Activated T-cell treated with anti-CD3 and anti-CD28 coated beads, Interleukin-2, amount 50 U/mL, for 72 hours (primary cell): ENCODE measurements at regions not wholly inside any gene's neighbourhood (a gene's known extent, or its start where the extent isn't known, plus 50 kb on each side); places are given as distances from the start of the nearest gene placed in this dataset.

Experiments used
- ATAC-seq, 2 donors: fragments of 150-1000 bp; cut with Tn5 transposase; replicated peaks in 1 of 2; 2 replicates each; pipeline ENCODE4 v1.10.0; 2021; ENCODE audit warnings: moderate library complexity in 2 of 2, mild to moderate bottlenecking in 1 of 2
- DNase-seq, 2 donors: peaks; one replicate each; pipeline ENCODE4 v3.0.0; 2021 to 2022; ENCODE audit warnings: mixed read lengths in 1 of 2
- H3K27ac Mint-ChIP-seq: one replicate; pipeline ENCODE4 v1.8.0; 2022; ENCODE audit warnings: mild to moderate bottlenecking, moderate library complexity, mixed read lengths
- H3K27me3 Mint-ChIP-seq: one replicate; pipeline ENCODE4 v1.8.0; 2022; ENCODE audit warnings: low read depth, mixed read lengths
- H3K36me3 Mint-ChIP-seq, 2 donors: one replicate each; pipeline ENCODE4 v1.8.0; 2022; ENCODE audit warnings: mixed read lengths in 2 of 2, mild to moderate bottlenecking in 1 of 2; ENCODE audit not compliant: insufficient read depth in 2 of 2
- H3K4me1 Mint-ChIP-seq: one replicate; pipeline ENCODE4 v1.8.0; 2022; ENCODE audit warnings: low read depth, mixed read lengths
- H3K4me3 Mint-ChIP-seq, 2 donors: one replicate each; pipeline ENCODE4 v1.8.0; 2022; ENCODE audit warnings: mild to moderate bottlenecking in 2 of 2, mixed read lengths in 2 of 2, moderate library complexity in 2 of 2
- H3K9me3 Mint-ChIP-seq, 2 donors: one replicate each; pipeline ENCODE4 v1.8.0; 2022; ENCODE audit warnings: mixed read lengths in 2 of 2

DNA sequence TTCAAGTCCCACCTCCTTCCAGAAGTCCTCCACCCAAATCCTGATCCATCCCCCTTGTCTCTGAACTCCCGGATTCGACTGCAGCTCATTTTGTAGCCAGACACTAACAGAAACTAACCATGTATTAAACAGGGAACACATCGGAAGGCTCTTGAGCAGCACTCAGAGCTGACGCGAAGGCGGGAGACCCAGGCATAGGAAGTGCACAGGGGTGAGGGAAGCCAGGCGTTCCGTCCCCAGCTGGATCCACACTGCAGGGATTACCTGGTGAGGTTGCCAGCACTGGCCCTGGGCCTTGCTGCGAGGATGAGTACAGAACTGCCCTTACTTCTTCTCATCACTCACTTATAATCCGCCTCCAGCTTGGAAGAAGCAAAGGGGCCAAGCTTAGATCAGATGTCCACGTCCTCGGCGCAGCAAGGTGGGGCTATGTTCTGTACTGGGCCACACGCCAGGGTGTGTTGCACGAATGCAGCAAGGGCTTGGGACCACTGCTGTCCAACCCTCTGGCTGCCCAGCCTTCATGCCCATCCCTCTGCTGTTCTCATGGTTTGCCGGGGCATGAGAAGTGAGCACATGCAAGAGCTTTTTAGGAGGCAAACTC lies 124.2 kb upstream of the SMAD3 start:
- DNase-seq = no peak
- Mint-ChIP-seq H3K36me3 (peaks cover 0 to 2% of the 10 kb centered on the region in 2 donors), H3K4me3 (no peak overlapping the region), H3K4me1 (peaks cover 26% of the 10 kb centered on the region), H3K27me3 (peaks cover 20% of the 10 kb centered on the region), H3K9me3 (no peaks in the 10 kb centered on the region), H3K27ac (no peak overlapping the region)
- ATAC-seq = no peak

DNA sequence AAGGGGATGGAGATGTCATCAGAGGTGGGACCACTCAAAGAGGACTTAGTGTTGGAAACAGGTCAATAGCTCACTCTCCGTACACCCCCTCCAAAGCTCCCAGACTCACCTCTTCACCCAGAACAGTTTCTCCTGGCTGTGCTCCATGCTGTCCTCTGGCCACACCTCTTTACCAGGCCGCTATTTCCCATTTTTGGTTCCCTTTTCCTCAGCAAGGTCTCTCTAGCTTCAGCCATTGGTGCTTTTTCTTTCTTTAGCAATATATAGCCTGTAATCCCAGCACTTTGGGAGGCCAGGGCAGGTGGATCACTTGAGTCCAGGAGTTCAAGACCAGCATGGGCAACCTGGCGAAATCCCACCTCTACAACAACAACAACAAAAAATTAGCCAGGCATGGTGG lies 123.6 kb upstream of the SMAD3 start:
- H3K36me3 Mint-ChIP-seq = peaks cover 0 to 2% of the 10 kb centered on the region in 2 donors
- no peak overlapping the region for H3K4me3 Mint-ChIP-seq
- H3K9me3 Mint-ChIP-seq = no peaks in the 10 kb centered on the region
- H3K4me1 Mint-ChIP-seq = peaks cover 29% of the 10 kb centered on the region
- no peak overlapping the region for H3K27ac Mint-ChIP-seq
- DNase-seq (no peak), ATAC-seq (no peak)
- H3K27me3 Mint-ChIP-seq = peaks cover 16% of the 10 kb centered on the region

DNA sequence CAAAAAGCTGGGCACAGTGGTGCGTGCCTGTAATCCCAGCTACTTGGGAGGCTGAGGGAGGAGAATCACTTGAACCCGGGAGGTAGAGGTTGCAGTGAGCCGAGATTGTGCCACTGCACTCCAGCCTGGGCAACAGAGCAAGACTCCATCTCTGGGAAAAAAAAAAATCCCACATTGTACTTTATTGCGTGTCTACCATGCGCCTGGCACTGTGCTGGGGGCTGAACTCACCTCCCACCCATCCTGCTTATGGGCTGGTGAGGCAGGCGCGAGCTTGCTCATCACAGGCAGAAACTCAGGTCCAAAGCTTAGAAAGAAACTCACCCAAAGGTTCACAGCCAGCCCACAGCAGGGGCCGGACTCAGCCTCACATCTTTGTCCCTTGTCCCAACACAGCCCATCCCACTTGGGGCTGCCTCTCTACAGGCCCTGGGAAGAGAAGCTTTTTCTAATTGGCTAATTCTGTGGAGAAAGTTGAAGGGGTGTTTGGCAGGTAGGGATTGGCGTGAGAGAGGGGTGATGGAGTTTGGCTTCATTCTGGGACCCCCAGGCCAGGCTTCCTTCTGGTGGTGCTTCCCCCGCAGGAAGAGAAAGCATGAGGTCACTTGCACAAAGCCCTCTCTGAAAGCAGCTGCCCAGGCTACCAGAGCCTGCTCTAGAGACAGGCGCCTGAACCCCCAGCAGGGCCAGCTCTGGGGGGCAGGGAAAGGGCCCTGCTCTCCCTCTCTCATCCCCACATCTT lies 122.6 kb upstream of the SMAD3 start:
- Mint-ChIP-seq H3K9me3 (no peaks in the 10 kb centered on the region), H3K27ac (no peak overlapping the region), H3K27me3 (peaks cover 13% of the 10 kb centered on the region), H3K4me1 (peaks cover 40% of the 10 kb centered on the region), H3K4me3 (no peak overlapping the region), H3K36me3 (peaks cover 0 to 2% of the 10 kb centered on the region in 2 donors)
- ATAC-seq (no peak), DNase-seq (no peak)

DNA sequence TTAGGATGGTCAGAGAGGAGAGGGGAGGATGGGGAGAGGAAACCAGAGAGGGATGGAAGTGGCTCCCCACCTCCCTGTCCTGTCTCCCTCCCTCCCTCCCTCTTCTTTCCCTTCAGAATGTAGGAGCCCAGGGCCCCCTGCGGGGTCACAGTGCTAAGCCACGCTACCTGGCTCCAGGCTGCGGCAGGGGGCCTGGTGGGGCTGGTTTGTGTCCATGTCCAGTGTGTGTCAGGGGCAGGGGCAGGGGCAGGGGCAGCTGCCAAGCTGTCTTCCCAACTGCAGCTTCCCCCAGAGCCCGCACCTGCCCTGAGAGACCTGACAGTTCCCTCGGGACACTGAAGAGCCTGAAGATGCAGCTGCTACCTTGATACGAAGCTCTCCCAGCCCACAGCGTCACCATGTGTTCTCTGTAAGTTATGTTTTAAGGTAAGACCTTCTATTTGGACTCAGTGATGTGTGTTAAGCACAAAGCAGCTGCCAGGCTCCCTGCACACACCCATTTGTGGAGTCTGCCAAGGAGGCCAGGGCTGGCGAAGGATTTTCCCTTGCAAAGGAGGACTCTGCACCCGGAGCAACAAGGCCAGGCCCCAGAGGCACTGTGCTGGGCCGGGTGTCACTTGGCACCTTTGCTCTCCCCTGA lies 121.8 kb upstream of the SMAD3 start:
- DNase-seq = no peak
- ATAC-seq = no peak
- Mint-ChIP-seq H3K27ac (no peak overlapping the region), H3K36me3 (no peaks in the 10 kb centered on the region), H3K4me1 (peaks cover 46% of the 10 kb centered on the region), H3K27me3 (peaks cover 13% of the 10 kb centered on the region), H3K4me3 (no peak overlapping the region), H3K9me3 (no peaks in the 10 kb centered on the region)

DNA sequence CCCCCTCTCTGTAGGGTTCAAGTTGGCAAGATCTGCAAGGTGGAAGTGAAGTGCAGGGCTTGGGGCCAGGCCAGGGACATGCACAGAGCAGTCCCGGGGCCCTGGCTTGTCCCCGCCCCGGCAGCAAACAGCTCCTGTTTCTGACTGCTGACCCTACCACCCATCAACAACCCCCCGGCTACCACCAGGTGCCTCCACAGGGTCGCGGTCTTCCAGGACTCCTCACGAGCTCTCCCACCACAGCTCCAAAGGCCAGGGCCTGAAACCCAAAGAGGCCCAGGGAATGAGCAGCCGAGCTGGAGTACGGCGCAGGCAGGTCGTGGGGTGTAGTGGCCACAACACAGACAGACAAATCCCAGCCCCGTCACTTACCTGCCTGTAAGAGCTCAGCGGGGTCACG lies 121.3 kb upstream of the SMAD3 start:
- Mint-ChIP-seq H3K27ac (no peak overlapping the region), H3K9me3 (no peaks in the 10 kb centered on the region), H3K27me3 (peaks cover 13% of the 10 kb centered on the region), H3K4me3 (no peak overlapping the region), H3K4me1 (peaks cover 47% of the 10 kb centered on the region), H3K36me3 (no peaks in the 10 kb centered on the region)
- no peak for DNase-seq
- no peak for ATAC-seq

DNA sequence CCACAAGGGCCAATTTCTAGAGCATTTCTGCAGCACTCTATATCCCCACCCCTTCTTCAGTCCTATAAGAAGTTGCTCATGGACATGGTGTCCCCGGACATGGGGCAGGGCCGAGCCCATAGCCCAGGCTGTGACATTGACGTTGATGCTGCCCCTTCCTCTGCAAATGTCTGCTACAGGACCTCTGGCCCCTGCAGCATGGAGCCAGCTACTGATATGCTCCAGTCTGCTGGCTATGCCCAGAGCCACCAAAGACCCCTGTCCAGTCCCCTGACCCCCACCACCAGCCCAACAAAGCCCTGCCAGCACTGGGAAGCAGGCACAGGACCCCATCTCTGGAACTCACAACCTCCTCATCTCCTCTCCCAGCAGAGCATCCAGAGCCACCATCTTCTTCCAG lies 120.1 kb upstream of the SMAD3 start:
- H3K27me3 Mint-ChIP-seq = peaks cover 15% of the 10 kb centered on the region
- no peak for ATAC-seq
- no peaks in the 10 kb centered on the region for H3K9me3 Mint-ChIP-seq
- H3K27ac Mint-ChIP-seq = no peak overlapping the region
- no peak for DNase-seq
- H3K4me1 Mint-ChIP-seq = peaks cover 38% of the 10 kb centered on the region
- H3K36me3 Mint-ChIP-seq = no peaks in the 10 kb centered on the region
- no peak overlapping the region for H3K4me3 Mint-ChIP-seq

DNA sequence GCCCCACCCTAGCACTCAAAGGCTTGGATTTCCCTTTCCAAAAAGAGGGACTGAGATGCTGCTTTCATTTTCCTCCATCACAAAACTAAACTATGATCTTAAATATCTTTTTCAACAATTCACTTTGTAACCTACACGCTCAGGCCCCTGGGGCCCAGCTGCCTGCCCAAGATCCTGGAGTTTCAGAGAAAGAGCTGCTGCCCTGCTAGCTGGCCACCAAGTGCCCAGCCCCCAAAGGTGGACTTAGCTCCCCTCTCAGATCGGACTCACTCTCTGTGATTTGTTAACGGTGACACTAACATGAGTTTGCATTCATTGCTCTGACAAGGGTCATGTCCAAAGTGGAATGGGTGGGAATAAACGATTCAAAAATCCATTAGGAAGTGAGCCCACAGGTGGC lies 119.6 kb upstream of the SMAD3 start:
- ATAC-seq = no peak
- H3K27ac Mint-ChIP-seq = no peak overlapping the region
- peaks cover 15% of the 10 kb centered on the region for H3K27me3 Mint-ChIP-seq
- H3K4me3 Mint-ChIP-seq = no peak overlapping the region
- peaks cover 33% of the 10 kb centered on the region for H3K4me1 Mint-ChIP-seq
- DNase-seq = no peak
- H3K9me3 Mint-ChIP-seq = no peaks in the 10 kb centered on the region
- no peaks in the 10 kb centered on the region for H3K36me3 Mint-ChIP-seq

DNA sequence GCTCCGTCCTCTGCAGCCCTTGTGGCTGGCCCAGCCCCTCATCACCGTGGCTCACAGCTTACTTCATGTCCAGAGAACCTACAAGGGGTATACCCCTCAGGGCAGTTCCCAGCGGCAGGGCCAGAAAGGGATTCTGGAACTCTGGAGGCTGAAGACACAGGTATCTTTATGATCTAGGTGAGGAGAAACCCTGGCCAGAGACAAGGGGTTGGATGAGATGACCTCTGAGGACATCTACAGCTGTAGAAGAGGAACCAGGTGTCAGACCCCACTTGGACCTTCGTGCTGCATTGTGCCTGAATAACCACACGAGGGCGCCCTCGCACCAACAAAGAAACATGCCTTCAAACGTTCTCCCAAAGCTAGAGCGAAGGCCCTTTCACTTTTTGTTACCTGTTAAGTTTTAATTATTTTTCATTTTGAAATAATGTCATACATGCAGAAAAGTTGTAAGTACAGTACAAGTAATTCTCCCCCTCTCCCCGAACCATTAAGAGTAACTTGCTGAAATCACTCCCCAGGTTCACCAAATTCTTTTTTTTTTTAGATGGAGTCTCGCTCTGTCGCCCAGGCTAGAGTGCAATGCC lies 118.7 kb upstream of the SMAD3 start:
- H3K27ac Mint-ChIP-seq = no peak overlapping the region
- H3K4me1 Mint-ChIP-seq = peaks cover 26% of the 10 kb centered on the region
- no peak overlapping the region for H3K4me3 Mint-ChIP-seq
- peak; percentile 66 to 77 for DNase-seq
- H3K9me3 Mint-ChIP-seq = no peaks in the 10 kb centered on the region
- ATAC-seq = peak; percentile 56 to 66
- H3K36me3 Mint-ChIP-seq = no peaks in the 10 kb centered on the region
- peaks cover 12% of the 10 kb centered on the region for H3K27me3 Mint-ChIP-seq

DNA sequence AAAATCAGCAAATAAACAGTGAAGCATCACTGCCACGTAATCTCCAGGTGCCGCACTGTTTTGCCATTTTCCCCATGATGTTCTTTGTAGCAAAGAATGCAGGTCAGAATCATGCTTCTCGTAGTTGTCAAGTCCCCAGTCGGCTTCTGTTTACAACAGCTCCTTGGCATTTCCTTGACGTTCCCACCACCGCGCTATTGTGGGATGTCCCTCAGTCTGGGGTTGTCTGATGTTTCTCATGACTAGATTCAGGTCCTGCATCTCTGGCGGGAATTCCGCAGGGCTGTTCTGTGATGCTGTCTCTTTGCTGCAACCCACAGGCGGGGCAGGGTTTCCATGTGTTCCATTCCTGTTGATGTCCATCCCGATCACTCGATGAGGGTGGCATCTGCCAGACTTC lies 117.9 kb upstream of the SMAD3 start:
- Mint-ChIP-seq H3K27me3 (peaks cover 12% of the 10 kb centered on the region), H3K27ac (no peak overlapping the region), H3K36me3 (no peaks in the 10 kb centered on the region), H3K9me3 (no peaks in the 10 kb centered on the region), H3K4me3 (no peak overlapping the region), H3K4me1 (peaks cover 26% of the 10 kb centered on the region)
- DNase-seq (no peak), ATAC-seq (no peak)

DNA sequence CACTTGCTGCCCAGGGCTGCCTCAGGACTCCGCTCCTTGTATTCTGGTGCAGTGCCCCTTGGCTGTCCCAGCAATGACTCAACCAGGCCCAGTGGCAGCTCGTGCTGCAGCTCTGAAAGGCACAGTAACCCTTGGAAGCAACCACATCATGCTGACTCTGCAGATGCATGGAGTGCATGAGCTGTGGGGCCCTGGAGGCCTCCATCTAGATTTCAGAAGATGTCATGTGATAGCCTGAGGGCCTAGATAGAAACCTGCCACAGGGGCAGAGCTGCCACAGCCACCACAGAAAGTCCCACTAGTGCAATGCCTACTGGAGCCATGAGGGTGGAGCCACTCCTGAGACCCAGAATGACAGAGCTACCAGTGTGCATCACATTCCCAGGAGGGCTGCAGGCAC lies 117.1 kb upstream of the SMAD3 start:
- Mint-ChIP-seq H3K4me3 (no peak overlapping the region), H3K27ac (no peak overlapping the region), H3K36me3 (no peaks in the 10 kb centered on the region), H3K9me3 (no peaks in the 10 kb centered on the region), H3K4me1 (peaks cover 26% of the 10 kb centered on the region), H3K27me3 (peaks cover 12% of the 10 kb centered on the region)
- peak; percentile 82 to 83 for ATAC-seq
- DNase-seq = peak; percentile 21 to 40

DNA sequence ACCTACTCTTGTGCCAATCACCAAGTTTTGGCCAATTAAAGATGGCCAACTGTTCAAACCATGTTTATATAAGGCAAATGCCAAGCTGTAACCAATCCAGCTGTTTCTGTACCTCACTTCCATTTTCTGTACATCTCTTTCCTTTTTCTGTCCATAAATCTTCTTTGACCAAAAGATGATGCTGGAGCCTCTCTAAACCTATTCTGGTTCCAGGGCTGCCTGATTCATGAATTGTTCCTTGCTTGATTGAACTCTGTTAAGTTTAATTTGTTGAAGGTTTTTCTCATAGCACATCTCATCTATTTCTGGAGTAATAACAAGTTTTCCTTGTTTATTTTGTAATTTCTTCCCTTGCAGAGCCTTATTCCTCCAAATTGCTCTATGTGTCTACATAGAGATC lies 115.3 kb upstream of the SMAD3 start:
- H3K27me3 Mint-ChIP-seq = peaks cover 12% of the 10 kb centered on the region
- no peak for DNase-seq
- H3K9me3 Mint-ChIP-seq = no peaks in the 10 kb centered on the region
- no peaks in the 10 kb centered on the region for H3K36me3 Mint-ChIP-seq
- H3K27ac Mint-ChIP-seq = no peak overlapping the region
- no peak for ATAC-seq
- no peak overlapping the region for H3K4me3 Mint-ChIP-seq
- H3K4me1 Mint-ChIP-seq = peaks cover 26% of the 10 kb centered on the region

DNA sequence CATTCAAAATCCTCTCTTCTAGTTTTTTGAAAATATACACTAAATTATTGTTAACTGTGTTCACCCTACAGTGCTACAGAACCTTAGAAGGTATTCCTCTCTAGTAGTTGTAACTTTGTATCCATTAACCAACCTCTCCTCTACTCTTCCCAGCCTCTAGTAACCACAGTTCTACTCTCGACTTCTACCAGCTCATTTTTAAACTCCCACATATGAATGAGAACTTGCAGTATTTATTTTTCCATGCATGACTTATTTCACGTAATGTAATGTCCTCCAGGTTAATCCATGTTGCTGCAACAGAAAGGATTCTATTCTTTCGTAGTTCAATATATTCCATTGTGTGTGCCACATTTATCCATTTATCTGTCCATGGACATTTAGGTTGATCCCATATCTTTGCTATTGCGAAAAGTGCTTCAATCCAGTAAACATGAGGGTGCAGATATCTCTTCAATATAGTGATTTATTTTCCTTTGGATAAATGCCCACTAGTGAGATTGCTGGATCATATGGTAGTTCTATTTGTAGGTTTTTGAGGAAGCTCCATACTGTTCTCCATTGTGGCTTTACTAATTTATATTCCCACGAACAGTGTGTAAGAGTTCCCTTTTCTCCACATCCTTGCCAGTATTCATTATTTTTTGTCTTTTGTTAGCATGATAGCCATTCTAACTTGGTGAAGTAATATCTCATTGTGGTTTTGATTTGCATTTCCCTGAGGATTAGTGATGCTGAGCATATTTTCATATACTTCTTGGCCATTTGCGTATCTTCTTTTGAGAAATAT lies 113.7 kb upstream of the SMAD3 start:
- no peak for DNase-seq
- no peak for ATAC-seq
- no peaks in the 10 kb centered on the region for H3K9me3 Mint-ChIP-seq
- no peaks in the 10 kb centered on the region for H3K36me3 Mint-ChIP-seq
- H3K4me1 Mint-ChIP-seq = peaks cover 30% of the 10 kb centered on the region
- no peak overlapping the region for H3K27ac Mint-ChIP-seq
- peaks cover 12% of the 10 kb centered on the region for H3K27me3 Mint-ChIP-seq
- H3K4me3 Mint-ChIP-seq = no peak overlapping the region
